ENCODE measurements at regions not wholly inside any gene's neighbourhood (a gene's known extent, or its start where the extent isn't known, plus 50 kb on each side); places are given as distances from the start of the nearest gene placed in this dataset.

- TF ChIP-seq CTCF (conservative IDR thresholded peaks at IDR 0.05; ENCODE audit: control insufficient read depth, insufficient read depth, low read depth, low read length) = peak; percentile 54
- H3K4me3 ChIP-seq (ENCODE audit: control insufficient read depth, low read depth, low read length) = no peak overlapping the region
- peak; percentile 5 for DNase-seq (ENCODE audit: low read depth)
Measured at GRCh38 chr18:47758000-47758399, 172.5 kb downstream of the SMAD2 start.

- TF ChIP-seq CTCF (conservative IDR thresholded peaks at IDR 0.05; ENCODE audit: control insufficient read depth, insufficient read depth, low read depth, low read length) = peak; percentile 93
- DNase-seq (ENCODE audit: low read depth) = peak; percentile 42
- no peak overlapping the region for H3K4me3 ChIP-seq (ENCODE audit: control insufficient read depth, low read depth, low read length)
Measured at GRCh38 chr18:47756364-47757016, 174.0 kb downstream of the SMAD2 start.

- no peak for DNase-seq (ENCODE audit: low read depth)
- no peak overlapping the region for H3K4me3 ChIP-seq (ENCODE audit: control insufficient read depth, low read depth, low read length)
- TF ChIP-seq CTCF (conservative IDR thresholded peaks at IDR 0.05; ENCODE audit: control insufficient read depth, insufficient read depth, low read depth, low read length) = no peak
Measured at GRCh38 chr18:47755102-47755456, 175.4 kb downstream of the SMAD2 start.

GRCh38 chr18:47754311-47755101 lies 176.0 kb downstream of the SMAD2 start:
- H3K4me3 ChIP-seq (ENCODE audit: control insufficient read depth, low read depth, low read length) = no peak overlapping the region
- peak; percentile 7 for DNase-seq (ENCODE audit: low read depth)
- peak; percentile 78 for TF ChIP-seq CTCF (conservative IDR thresholded peaks at IDR 0.05; ENCODE audit: control insufficient read depth, insufficient read depth, low read depth, low read length)

- no peak for TF ChIP-seq CTCF (conservative IDR thresholded peaks at IDR 0.05; ENCODE audit: control insufficient read depth, insufficient read depth, low read depth, low read length)
- H3K4me3 ChIP-seq (ENCODE audit: control insufficient read depth, low read depth, low read length) = no peak overlapping the region
- DNase-seq (ENCODE audit: low read depth) = no peak
Measured at GRCh38 chr18:47752796-47753645, 177.4 kb downstream of the SMAD2 start.

GRCh38 chr18:47750889-47751423 lies 179.5 kb downstream of the SMAD2 start:
- H3K4me3 ChIP-seq (ENCODE audit: control insufficient read depth, low read depth, low read length) = no peak overlapping the region
- DNase-seq (ENCODE audit: low read depth) = no peak
- no peak for TF ChIP-seq CTCF (conservative IDR thresholded peaks at IDR 0.05; ENCODE audit: control insufficient read depth, insufficient read depth, low read depth, low read length)
